ENCODE measurements at regions not wholly inside any gene's neighbourhood (a gene's known extent, or its start where the extent isn't known, plus 50 kb on each side); places are given as distances from the start of the nearest gene placed in this dataset.
A peak's percentile ranks its signal among the peaks of the same experiment; 100 is the strongest.

DNA sequence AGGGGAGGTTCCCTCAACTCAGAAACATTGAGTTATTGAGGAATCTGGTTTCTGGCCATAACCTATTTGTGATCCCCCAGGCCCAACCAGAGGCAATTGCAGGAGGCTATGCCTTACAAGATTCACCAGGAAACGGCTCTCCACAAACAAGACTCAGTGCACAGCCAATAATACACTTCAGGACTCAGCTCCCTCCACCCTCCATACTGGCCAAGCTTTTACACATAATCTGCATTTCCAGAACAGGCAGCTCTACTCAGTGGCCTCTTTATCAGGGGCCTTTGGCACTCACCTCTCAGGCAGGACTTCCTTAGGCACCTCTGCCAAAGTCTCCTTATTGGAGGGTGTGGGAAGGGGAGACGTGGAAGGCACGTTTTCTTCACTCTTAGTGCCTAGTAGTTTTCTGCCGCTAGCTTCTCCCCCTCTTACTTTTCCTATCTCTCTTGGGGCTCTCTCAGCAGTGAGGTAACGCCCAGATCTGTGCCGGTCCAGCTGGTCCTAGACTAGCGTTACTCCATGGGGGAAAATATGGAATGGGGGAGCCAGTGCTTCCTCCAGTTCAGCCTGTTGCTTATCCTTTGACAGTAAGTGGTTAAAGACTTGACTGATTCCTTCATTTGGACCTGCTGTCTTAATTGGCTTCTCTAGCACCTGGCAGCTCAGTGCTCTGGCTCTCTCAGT lies 62.8 kb upstream of the ANO3 start:
- Mint-ChIP-seq H3K27ac (no peak overlapping the region), H3K36me3 (ENCODE audit: low read depth) (no peaks in the 10 kb centered on the region), H3K4me3 (no peak overlapping the region), H3K4me1 (peaks cover 6% of the 10 kb centered on the region), H3K9me3 (no peaks in the 10 kb centered on the region), H3K27me3 (ENCODE audit: low read depth, poor library complexity) (no peaks in the 10 kb centered on the region)
- no peak for DNase-seq
- TF ChIP-seq, protein P1, sequence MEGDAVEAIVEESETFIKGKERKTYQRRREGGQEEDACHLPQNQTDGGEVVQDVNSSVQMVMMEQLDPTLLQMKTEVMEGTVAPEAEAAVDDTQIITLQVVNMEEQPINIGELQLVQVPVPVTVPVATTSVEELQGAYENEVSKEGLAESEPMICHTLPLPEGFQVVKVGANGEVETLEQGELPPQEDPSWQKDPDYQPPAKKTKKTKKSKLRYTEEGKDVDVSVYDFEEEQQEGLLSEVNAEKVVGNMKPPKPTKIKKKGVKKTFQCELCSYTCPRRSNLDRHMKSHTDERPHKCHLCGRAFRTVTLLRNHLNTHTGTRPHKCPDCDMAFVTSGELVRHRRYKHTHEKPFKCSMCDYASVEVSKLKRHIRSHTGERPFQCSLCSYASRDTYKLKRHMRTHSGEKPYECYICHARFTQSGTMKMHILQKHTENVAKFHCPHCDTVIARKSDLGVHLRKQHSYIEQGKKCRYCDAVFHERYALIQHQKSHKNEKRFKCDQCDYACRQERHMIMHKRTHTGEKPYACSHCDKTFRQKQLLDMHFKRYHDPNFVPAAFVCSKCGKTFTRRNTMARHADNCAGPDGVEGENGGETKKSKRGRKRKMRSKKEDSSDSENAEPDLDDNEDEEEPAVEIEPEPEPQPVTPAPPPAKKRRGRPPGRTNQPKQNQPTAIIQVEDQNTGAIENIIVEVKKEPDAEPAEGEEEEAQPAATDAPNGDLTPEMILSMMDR (IDR thresholded peaks at IDR 0.05) = no peak

DNA sequence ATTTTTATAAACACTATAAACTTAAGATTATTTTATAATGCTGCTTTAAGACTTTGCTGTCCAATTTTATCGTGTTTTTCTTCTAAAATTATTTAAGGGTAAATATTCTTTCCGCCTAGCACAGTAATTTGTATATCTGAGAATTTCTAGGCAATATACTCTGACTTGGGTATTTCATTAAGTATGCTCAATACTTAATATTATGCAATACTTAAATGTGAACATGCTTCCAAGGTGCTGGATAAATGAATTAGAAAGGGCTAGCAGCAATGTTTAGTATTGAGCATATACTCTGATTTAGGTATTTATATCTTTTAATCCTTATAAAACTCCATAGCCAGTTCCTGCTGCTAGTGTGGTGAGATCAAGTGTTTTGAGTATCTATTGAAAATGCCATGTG lies 60.3 kb upstream of the ANO3 start:
- no peak for DNase-seq
- no peak overlapping the region for H3K4me3 Mint-ChIP-seq
- TF ChIP-seq, protein P1 (IDR thresholded peaks at IDR 0.05) = no peak
- no peaks in the 10 kb centered on the region for H3K9me3 Mint-ChIP-seq
- no peaks in the 10 kb centered on the region for H3K27me3 Mint-ChIP-seq (ENCODE audit: low read depth, poor library complexity)
- H3K27ac Mint-ChIP-seq = no peak overlapping the region
- peaks cover 10% of the 10 kb centered on the region for H3K4me1 Mint-ChIP-seq
- H3K36me3 Mint-ChIP-seq (ENCODE audit: low read depth) = no peaks in the 10 kb centered on the region

DNA sequence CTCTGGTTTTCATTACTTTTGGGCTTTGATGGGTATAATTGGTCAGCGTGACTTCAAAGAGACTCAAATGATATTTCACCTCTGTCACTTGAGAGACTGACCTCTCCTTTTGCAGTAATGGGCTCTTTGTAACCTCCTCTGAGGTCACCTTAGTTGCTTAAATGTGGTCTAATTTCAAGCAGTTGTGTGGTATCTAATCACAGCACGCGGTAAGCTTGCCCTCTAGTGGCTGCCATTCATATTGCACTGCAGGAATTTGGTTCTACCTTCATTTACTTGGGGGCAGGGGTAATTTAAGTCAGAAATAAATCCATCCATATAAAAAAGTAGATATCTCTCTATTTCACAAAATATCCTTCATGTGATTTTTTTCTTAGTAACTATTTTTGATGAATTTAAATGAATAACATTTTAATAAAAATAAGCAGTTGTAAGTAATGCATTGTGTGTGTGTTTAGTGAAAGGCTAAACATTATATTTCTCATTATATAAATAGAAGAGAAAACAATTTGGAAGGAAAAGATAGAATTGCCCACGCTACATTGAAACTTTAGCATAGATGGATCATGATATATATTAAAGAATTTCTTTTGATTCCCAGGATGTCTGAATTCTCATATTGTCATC lies 55.0 kb upstream of the ANO3 start:
- H3K27me3 Mint-ChIP-seq (ENCODE audit: low read depth, poor library complexity) = peaks cover 7% of the 10 kb centered on the region
- no peak overlapping the region for H3K4me3 Mint-ChIP-seq
- no peaks in the 10 kb centered on the region for H3K9me3 Mint-ChIP-seq
- H3K36me3 Mint-ChIP-seq (ENCODE audit: low read depth) = no peaks in the 10 kb centered on the region
- peaks cover 17% of the 10 kb centered on the region for H3K4me1 Mint-ChIP-seq
- DNase-seq = peak; percentile 80
- TF ChIP-seq, protein P1 (IDR thresholded peaks at IDR 0.05) = peak; percentile 98
- H3K27ac Mint-ChIP-seq = no peak overlapping the region

DNA sequence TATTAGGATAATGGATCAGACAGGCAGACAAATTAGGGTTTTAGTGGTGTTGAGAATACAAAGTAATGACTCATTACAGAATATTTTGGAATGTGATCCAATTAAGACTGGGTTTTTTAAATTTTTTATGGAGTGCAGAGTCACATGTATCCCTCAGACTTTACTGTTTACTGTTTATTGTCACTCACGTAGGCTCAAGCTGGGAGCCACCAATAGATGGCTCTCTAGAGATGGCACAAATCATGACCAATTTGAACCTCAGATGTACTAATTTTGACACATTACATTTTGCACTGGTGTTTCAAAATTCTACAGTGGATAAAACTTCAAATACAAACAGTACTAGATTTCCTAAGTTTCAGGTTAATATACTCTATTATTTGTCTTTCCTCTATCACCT lies 53.6 kb upstream of the ANO3 start:
- no peak overlapping the region for H3K4me3 Mint-ChIP-seq
- TF ChIP-seq, protein P1 (IDR thresholded peaks at IDR 0.05) = no peak
- DNase-seq = no peak
- H3K4me1 Mint-ChIP-seq = peaks cover 15% of the 10 kb centered on the region
- no peak overlapping the region for H3K27ac Mint-ChIP-seq
- no peaks in the 10 kb centered on the region for H3K36me3 Mint-ChIP-seq (ENCODE audit: low read depth)
- H3K9me3 Mint-ChIP-seq = no peaks in the 10 kb centered on the region
- peaks cover 7% of the 10 kb centered on the region for H3K27me3 Mint-ChIP-seq (ENCODE audit: low read depth, poor library complexity)

Data from nephron progenitor cell (in vitro differentiated cells).